WERI-Rb-1 (cell line): ENCODE measurements at regions not wholly inside any gene's neighbourhood (a gene's known extent, or its start where the extent isn't known, plus 50 kb on each side); places are given as distances from the start of the nearest gene placed in this dataset.

Experiments
- DNase-seq: peaks from one replicate; pipeline ENCODE4 v3.0.0-alpha.2; 2020
- H3K27ac ChIP-seq: fragments of 250-450 bp; sonication (Bioruptor Pico); 2 replicates; pipeline ENCODE4 v1.5.1; 2020; ENCODE audit warnings: mild to moderate bottlenecking, moderate library complexity
- H3K27me3 ChIP-seq: fragments of 250-450 bp; sonication (Bioruptor Pico); 2 replicates; pipeline ENCODE4 v1.5.1; 2021; ENCODE audit warnings: mild to moderate bottlenecking, low read depth, moderate library complexity; ENCODE audit not compliant: insufficient read depth, severe bottlenecking
- H3K36me3 ChIP-seq: fragments of 250-450 bp; sonication (Bioruptor Pico); 2 replicates; pipeline ENCODE4 v1.5.1; 2020; ENCODE audit warnings: mild to moderate bottlenecking, moderate library complexity
- H3K4me3 ChIP-seq: 2 replicates; pipeline ENCODE4 v1.5.1; 2011; ENCODE audit warnings: low read depth, mild to moderate bottlenecking, control low read depth, low read length
- H3K9me3 ChIP-seq: fragments of 250-450 bp; sonication (Bioruptor Pico); 2 replicates; pipeline ENCODE4 v1.5.1; 2021; ENCODE audit warnings: mild to moderate bottlenecking, moderate library complexity; ENCODE audit not compliant: severe bottlenecking
- CTCF ChIP-seq: IDR thresholded peaks from 2 replicates; pipeline ENCODE4 v1.5.1; 2011; ENCODE audit warnings: low read depth, mild to moderate bottlenecking, control low read depth, inconsistent platforms, low read length

- DNase-seq: no peak
- TF ChIP-seq CTCF: no peak
- Histone ChIP-seq H3K27me3 (no peaks in the 10 kb centered on the region), H3K4me3 (no peak overlapping the region), H3K36me3 (no peaks in the 10 kb centered on the region), H3K27ac (no peak overlapping the region), H3K9me3 (no peaks in the 10 kb centered on the region)
Measured at GRCh38 chr10:89901895-89902294, 200.5 kb downstream of the KIF20B start.

GRCh38 chr10:89904755-89905154 is 203.4 kb downstream of the KIF20B start:
- Histone ChIP-seq H3K27ac (no peak overlapping the region), H3K9me3 (no peaks in the 10 kb centered on the region), H3K36me3 (no peaks in the 10 kb centered on the region), H3K4me3 (no peak overlapping the region), H3K27me3 (no peaks in the 10 kb centered on the region)
- DNase-seq: no peak
- TF ChIP-seq CTCF: no peak

- H3K27ac ChIP-seq: no peak overlapping the region
- H3K9me3 ChIP-seq: no peaks in the 10 kb centered on the region
- H3K27me3 ChIP-seq: no peaks in the 10 kb centered on the region
- H3K4me3 ChIP-seq: no peak overlapping the region
- DNase-seq: no peak
- H3K36me3 ChIP-seq: no peaks in the 10 kb centered on the region
- no peak for TF ChIP-seq CTCF
Measured at GRCh38 chr10:89909752-89910151, 208.4 kb downstream of the KIF20B start.

- H3K27me3 ChIP-seq: no peaks in the 10 kb centered on the region
- no peaks in the 10 kb centered on the region for H3K36me3 ChIP-seq
- no peak overlapping the region for H3K27ac ChIP-seq
- TF ChIP-seq CTCF: no peak
- H3K9me3 ChIP-seq: no peaks in the 10 kb centered on the region
- DNase-seq: no peak
- H3K4me3 ChIP-seq: no peak overlapping the region
Measured at GRCh38 chr10:89915021-89915420, 213.6 kb downstream of the KIF20B start.

- Histone ChIP-seq H3K36me3 (no peaks in the 10 kb centered on the region), H3K9me3 (no peaks in the 10 kb centered on the region), H3K27ac (no peak overlapping the region), H3K27me3 (no peaks in the 10 kb centered on the region), H3K4me3 (no peak overlapping the region)
- TF ChIP-seq CTCF: no peak
- DNase-seq: no peak
Measured at GRCh38 chr10:89915968-89916367, 214.6 kb downstream of the KIF20B start.

GRCh38 chr10:89916468-89917215 is 215.3 kb downstream of the KIF20B start:
- Histone ChIP-seq H3K27me3 (no peaks in the 10 kb centered on the region), H3K36me3 (no peaks in the 10 kb centered on the region), H3K4me3 (no peak overlapping the region), H3K27ac (no peak overlapping the region), H3K9me3 (no peaks in the 10 kb centered on the region)
- no peak for DNase-seq
- TF ChIP-seq CTCF: no peak
